ENCODE measurements at regions not wholly inside any gene's neighbourhood (a gene's known extent, or its start where the extent isn't known, plus 50 kb on each side); places are given as distances from the start of the nearest gene placed in this dataset.

- TF ChIP-seq, protein P1, sequence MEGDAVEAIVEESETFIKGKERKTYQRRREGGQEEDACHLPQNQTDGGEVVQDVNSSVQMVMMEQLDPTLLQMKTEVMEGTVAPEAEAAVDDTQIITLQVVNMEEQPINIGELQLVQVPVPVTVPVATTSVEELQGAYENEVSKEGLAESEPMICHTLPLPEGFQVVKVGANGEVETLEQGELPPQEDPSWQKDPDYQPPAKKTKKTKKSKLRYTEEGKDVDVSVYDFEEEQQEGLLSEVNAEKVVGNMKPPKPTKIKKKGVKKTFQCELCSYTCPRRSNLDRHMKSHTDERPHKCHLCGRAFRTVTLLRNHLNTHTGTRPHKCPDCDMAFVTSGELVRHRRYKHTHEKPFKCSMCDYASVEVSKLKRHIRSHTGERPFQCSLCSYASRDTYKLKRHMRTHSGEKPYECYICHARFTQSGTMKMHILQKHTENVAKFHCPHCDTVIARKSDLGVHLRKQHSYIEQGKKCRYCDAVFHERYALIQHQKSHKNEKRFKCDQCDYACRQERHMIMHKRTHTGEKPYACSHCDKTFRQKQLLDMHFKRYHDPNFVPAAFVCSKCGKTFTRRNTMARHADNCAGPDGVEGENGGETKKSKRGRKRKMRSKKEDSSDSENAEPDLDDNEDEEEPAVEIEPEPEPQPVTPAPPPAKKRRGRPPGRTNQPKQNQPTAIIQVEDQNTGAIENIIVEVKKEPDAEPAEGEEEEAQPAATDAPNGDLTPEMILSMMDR (conservative IDR thresholded peaks at IDR 0.05; ENCODE audit: low read depth), result no peak
- ChIA-PET CTCF (no interaction called here), POLR2A (ENCODE audit: low non-redundant PET) (no interaction called here)
- DNase-seq (ENCODE audit: low spot score), result no peak
- no peak overlapping the region for H3K27ac ChIP-seq
Measured at GRCh38 chr4:187577941-187578480, 417.6 kb upstream of the ZFP42 start.

DNA sequence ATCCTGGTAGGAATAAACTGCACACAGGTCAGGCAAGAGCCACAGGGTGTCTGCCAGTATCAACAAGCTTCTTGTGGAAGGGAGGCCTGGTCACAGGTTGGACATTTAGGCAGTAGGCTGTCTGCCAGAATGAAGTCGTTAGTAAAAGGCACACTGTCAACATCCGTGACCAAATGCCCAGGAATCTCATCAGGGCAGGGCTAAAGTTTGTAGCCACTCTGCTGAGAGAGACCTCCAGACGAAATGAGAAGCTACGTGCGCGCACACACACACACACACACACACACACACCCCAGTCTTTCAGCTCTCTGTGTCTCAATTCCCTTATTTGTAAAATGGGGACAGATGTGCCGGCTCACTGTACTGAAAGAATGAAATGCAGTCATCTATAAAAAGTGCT is 408.7 kb upstream of the ZFP42 start:
- TF ChIP-seq, protein P1 (conservative IDR thresholded peaks at IDR 0.05; ENCODE audit: low read depth), result no peak
- no peak overlapping the region for H3K27ac ChIP-seq
- ChIA-PET POLR2A (ENCODE audit: low non-redundant PET) (no interaction called here), CTCF (no interaction called here)
- DNase-seq (ENCODE audit: low spot score), result no peak

DNA sequence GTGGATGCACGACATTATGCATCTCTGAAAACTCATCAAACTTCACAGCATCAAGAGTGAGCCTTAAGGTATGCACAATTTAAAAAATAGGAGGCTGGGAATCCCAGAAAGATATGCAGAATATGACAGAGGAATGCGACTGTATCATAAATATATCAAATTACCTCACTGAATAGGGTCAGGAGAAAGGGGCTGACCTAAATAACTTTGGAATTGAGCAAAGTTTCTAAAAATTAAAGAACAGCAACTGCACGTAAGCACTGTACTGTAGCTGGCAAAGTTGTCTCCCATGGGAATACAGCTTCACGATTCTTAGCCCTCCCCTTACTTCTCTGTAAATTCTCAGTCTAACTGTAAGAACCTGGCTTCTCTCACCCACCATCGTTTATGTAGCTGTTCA is 397.4 kb upstream of the ZFP42 start:
- ChIA-PET CTCF (no interaction called here), POLR2A (ENCODE audit: low non-redundant PET) (interaction anchor here (0.5 kb wide), 1 partner anchor 874 kb away, joined by 7 read pairs; the partner anchor contains the start of gene FAT1)
- TF ChIP-seq, protein P1 (conservative IDR thresholded peaks at IDR 0.05; ENCODE audit: low read depth), result no peak
- no peak for DNase-seq (ENCODE audit: low spot score)
- H3K27ac ChIP-seq, result no peak overlapping the region

- peak overlapping the region; percentile 41; the same call in 1 of the 2 replicates for H3K27ac ChIP-seq
- TF ChIP-seq, protein P1 (conservative IDR thresholded peaks at IDR 0.05; ENCODE audit: low read depth), result no peak
- ChIA-PET POLR2A (ENCODE audit: low non-redundant PET) (no interaction called here), CTCF (interaction anchor here (0.7 kb wide), 1 partner anchor 294 kb away, joined by 4 read pairs; no protein-coding TSS in a partner anchor)
- DNase-seq (ENCODE audit: low spot score), result peak; percentile 20
Measured at GRCh38 chr4:187602339-187603092, 393.1 kb upstream of the ZFP42 start.

DNA sequence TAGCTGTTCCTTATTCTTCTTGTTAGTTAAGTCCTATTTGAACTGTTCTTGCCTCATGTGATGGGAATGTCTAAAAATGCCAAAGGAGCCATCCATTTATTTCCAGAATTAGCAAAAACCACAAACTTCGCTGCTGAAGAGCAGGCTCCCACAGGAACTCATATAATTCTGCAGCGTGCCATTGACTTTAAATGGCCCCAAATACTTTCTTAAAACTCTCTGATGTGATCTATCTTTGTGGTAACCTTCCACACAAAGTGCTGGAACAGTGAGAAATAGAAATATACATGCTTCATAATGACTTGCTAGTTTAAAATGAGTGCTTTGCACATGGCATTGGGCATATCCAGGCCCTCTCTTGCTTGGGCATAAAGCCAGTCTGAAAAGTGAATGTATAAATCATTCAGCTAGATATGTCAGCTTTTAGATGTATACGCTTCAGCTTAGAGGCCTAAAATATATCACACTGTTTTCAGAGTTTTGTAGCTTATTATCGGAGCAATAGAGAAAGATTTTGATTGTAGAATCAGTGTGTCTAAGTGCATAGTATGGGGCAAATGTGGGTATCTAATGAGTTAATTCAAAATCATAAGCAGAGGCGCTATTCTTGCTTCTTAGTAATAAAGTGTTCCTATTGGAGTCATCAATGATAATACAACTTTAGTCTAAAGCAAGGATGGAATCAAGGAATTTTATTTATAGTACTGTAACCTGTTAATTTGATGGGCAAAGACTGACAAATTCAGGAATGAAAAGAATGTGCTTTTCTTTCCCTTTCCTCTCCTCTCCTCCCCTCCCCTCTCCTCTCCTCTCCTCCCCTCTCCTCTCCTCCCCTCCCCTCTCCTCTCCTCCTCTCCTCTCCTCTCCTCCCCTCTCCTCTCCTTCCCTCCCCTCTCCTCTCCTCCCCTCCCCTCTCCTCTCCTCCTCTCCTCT is 392.2 kb upstream of the ZFP42 start:
- TF ChIP-seq, protein P1 (conservative IDR thresholded peaks at IDR 0.05; ENCODE audit: low read depth), result no peak
- DNase-seq (ENCODE audit: low spot score), result no peak
- ChIA-PET POLR2A (ENCODE audit: low non-redundant PET) (no interaction called here), CTCF (interaction anchor here (0.7 kb wide), 1 partner anchor 294 kb away, joined by 4 read pairs; no protein-coding TSS in a partner anchor)
- H3K27ac ChIP-seq, result no peak overlapping the region

DNA sequence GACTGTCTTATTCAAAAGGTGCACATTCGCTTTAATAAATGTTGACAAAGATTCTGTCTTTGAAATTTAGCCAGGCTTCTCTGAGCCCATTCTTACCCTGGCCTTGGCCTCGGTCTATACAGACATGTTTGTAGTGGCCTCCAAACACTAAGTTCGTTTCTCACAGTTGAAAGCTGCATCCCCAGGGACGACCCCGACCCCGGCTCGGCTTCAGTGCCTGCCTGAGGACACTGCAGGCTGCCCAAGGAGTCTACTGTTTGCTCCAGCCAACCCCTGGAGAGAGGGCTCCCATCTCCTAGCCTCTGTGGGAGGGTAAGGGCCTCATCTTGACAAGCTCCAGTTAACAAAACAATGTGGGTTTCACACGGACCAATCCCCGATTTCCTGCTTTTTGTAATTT is 390.6 kb upstream of the ZFP42 start:
- ChIA-PET CTCF (no interaction called here), POLR2A (ENCODE audit: low non-redundant PET) (no interaction called here)
- no peak overlapping the region for H3K27ac ChIP-seq
- TF ChIP-seq, protein P1 (conservative IDR thresholded peaks at IDR 0.05; ENCODE audit: low read depth), result no peak
- no peak for DNase-seq (ENCODE audit: low spot score)

Data from RWPE1 (cell line).